Psoas muscle (tissue), 7 donors: ENCODE measurements at regions not wholly inside any gene's neighbourhood (a gene's known extent, or its start where the extent isn't known, plus 50 kb on each side); places are given as distances from the start of the nearest gene placed in this dataset.
"Not testable (repeated sequence)": the region's sequence is repeated elsewhere in the genome, so short reads cannot be mapped to it uniquely, and the experiment has no call there.

Experiments
- ATAC-seq, 4 donors: fragments of 200-7000 bp; cut with Tn5 transposase; one replicate each; pipeline ENCODE4 v1.9.1; 2020; ENCODE audit warnings: moderate library complexity in 3 of 4, mild to moderate bottlenecking in 2 of 4
- DNase-seq, 2 donors: peaks; one replicate each; pipeline ENCODE4 v3.0.0-alpha.2; 2020
- H3K27ac ChIP-seq: fragments of 200-600 bp; one replicate; pipeline ENCODE4 v1.8.0; 2022
- H3K27me3 ChIP-seq, 3 donors: fragments of 200-600 bp in 1 of 3; one replicate each; pipeline versions ENCODE4 v1.6.1 to v1.8.0; 2013 to 2022; ENCODE audit warnings: low read length in 2 of 3, mild to moderate bottlenecking in 2 of 3, moderate library complexity in 1 of 3; ENCODE audit not compliant: insufficient read depth in 3 of 3
- H3K36me3 ChIP-seq, 2 donors: fragments of 200-600 bp in 1 of 2; one replicate each; pipeline versions ENCODE4 v1.6.1 to v1.8.0; 2013 to 2022; ENCODE audit warnings: low read depth in 1 of 2, mild to moderate bottlenecking in 1 of 2, moderate library complexity in 1 of 2; ENCODE audit not compliant: insufficient read depth in 1 of 2
- H3K4me1 ChIP-seq: fragments of 200-600 bp; one replicate; pipeline ENCODE4 v1.8.0; 2022
- H3K4me3 ChIP-seq: fragments of 200-600 bp; one replicate; pipeline ENCODE4 v1.8.0; 2022; ENCODE audit warnings: mild to moderate bottlenecking
- H3K9me3 ChIP-seq: fragments of 200-600 bp; one replicate; pipeline ENCODE4 v1.8.0; 2022
- WGBS, 3 donors: extraction: QIAGEN DNeasy Blood & Tissue Kit; methylation state at CpG; one replicate each; pipeline versions ENCODE4 v1.1.6 to v1.1.7; 2013; 5-methylcytosine and 5-hydroxymethylcytosine counted together
- intact Hi-C, 2 donors: fragments of 100-400 bp; cut with DNase I; formaldehyde crosslinking; loops; one replicate each; pipeline versions ENCODE4 v1.11.0 to v1.14.2; 2022
- TF ChIP-seq, protein P1 (sequence below): fragments of 200-600 bp; IDR thresholded peaks from one replicate; pipeline ENCODE4 v1.8.0; 2022; ENCODE audit warnings: antibody characterized with exemption
- donor health status: healthy with polysubstance abuse.
- donor health status: DM: no; HTN: no; CAD: no; lungs with moderate emphysema.
- donor health status: Bipolar disorder and iron deficiency.
- donor health status: healthy.
- donor health status: DM: yes; HTN: yes; CAD: no.
- donor health status: DM: no; HTN: no; CAD: no.
- donor health status: DM: yes; HTN: yes; CAD: no.

DNA sequence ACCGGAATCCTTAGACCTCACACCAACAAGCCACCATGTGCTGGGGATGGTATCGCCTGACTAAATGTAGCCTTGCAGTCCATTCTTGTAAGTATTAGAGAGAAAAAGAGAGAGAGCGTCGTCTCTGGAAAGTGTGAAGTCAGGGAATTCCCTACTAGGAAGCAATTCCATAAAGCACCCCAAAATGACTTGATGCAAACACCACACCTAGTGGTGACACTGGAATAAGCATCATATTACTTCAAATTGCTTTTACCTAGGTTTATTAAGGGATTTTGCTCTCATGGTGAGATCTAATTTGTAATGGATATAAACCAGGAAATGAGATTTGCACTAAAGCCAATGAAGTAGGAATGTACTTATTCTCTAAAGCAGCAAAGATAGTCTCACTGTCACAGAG lies 111.4 kb upstream of the METTL9 start:
- DNase-seq, H3K4me3 ChIP-seq, ATAC-seq, H3K9me3 ChIP-seq, H3K36me3 ChIP-seq, H3K4me1 ChIP-seq, H3K27ac ChIP-seq, H3K27me3 ChIP-seq, intact Hi-C loops: not testable (repeated sequence)
- 61 to 71% (median 62%) methylated on average over 3 to 4 of the region's 4 CpGs for WGBS, 3 donors

DNA sequence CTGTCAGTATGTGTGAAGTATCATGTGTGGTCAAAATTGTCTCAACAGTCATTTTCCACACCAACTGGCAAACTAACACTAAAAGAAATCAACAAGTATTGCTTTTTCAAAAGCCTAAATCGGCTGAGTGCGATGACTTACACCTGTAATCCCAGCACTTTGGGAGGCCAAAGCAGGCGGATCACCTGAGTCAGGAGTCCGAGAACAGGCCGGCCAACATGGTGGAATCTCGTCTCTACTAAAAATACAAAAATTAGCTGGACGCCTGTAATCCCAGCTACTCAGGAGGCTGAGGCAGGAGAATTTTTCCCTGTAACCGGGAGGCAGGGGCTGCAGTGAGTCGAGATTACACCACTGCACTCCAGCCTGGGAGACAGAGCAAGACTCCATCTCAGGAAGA lies 100.3 kb upstream of the METTL9 start:
- H3K9me3 ChIP-seq, H3K27me3 ChIP-seq, H3K4me1 ChIP-seq, DNase-seq, intact Hi-C loops, H3K4me3 ChIP-seq, H3K36me3 ChIP-seq, ATAC-seq, H3K27ac ChIP-seq: not testable (repeated sequence)
- 40 to 72% (median 45%) methylated on average over 6 to 7 of the region's 9 CpGs for WGBS, 3 donors

DNA sequence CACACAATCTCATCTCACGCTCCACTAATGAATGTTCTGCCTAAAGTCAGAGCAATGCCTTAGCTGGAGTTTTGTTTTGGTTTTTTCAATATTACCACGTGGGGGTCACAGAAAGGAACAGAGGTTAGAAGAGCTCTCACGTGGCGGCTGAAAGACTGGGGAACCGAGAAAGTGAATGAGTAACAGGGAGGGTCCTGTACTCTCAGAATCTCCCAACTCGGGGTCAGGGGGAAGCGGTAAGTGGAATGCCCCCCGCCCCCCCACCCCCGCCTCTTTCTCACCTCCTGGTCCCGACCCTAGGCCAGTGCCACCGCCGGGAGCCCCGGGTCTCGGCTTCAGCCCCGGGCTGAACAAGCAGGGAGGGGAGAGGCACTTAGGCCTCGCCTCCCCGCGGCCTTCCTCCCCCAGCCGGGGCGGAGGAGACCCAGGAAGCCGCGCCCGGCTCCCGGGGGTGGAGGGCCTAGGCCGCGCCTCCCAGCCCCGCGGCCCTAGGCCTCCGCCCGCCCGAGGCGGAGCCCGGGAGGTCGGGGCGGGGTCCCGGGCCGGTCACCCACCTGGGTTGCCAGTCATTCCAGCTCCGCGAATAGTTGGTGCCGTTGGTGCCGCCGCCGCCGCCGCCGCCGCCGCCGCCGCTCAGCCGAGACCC lies 98.0 kb upstream of the METTL9 start:
- H3K36me3 ChIP-seq, H3K4me1 ChIP-seq, H3K9me3 ChIP-seq, intact Hi-C loops, H3K27me3 ChIP-seq: not testable (repeated sequence)
- DNase-seq (peak; percentile 72 to 81), ATAC-seq (peak; percentile 49 to 79 (median 66))
- Histone ChIP-seq H3K4me3 (peak overlapping the region; percentile 75), H3K27ac (peak overlapping the region; percentile 92)
- WGBS, 3 donors: 0% methylated on average over 18 to 41 of the region's 51 CpGs

DNA sequence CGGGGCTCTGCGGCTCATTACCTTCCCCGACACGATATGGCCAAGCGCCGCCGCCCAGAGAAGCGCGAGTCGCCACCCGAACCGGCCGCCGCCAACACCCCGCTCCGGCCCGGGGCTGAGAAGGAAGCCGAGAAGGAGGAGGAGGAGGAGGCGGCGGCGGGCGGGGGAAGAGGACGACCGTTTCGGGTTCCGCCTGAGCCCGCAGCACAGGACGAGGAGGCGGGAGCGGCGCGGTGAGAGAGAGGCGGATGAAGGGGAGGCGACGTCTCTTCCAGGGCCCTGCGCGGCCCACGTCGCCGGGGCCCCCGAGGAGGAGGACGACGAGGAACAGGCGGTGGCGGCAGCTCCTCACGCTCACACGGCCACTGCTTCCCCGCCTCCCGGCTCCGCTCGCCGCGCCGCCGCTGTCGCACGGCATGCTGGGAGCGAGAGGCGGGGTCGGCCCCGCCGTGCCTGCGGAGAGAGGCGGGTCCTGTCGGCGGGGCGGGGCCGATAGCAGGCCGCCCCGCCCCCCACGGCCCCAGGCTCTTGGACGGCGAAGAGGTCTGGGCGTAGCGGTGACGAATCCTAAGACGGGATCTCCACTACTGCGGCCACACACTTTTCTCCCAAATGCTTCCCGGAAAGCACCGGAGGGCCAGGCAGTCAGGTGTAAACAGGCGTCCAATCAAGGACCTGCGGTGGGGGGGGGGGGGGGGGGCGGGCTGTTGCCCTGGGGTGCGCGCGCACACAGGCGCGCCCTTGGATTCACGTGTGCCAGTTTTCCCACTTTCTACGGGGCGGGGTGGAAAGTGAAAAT lies 97.3 kb upstream of the METTL9 start:
- intact Hi-C loops: no loop called here
- Histone ChIP-seq H3K27ac (peak overlapping the region; percentile 92), H3K4me1 (peaks cover 10% of the 10 kb centered on the region), H3K27me3 (no peaks in the 10 kb centered on the region), H3K4me3 (peak overlapping the region; percentile 75), H3K9me3 (no peaks in the 10 kb centered on the region), H3K36me3 (no peaks in the 10 kb centered on the region)
- peak; percentile 92 to 95 (median 94) for ATAC-seq
- DNase-seq: peak; percentile 95 to 97
- WGBS, 3 donors: 0 to 1% (median 0%) methylated on average over 73 to 91 of the region's 91 CpGs
- TF ChIP-seq, protein P1, sequence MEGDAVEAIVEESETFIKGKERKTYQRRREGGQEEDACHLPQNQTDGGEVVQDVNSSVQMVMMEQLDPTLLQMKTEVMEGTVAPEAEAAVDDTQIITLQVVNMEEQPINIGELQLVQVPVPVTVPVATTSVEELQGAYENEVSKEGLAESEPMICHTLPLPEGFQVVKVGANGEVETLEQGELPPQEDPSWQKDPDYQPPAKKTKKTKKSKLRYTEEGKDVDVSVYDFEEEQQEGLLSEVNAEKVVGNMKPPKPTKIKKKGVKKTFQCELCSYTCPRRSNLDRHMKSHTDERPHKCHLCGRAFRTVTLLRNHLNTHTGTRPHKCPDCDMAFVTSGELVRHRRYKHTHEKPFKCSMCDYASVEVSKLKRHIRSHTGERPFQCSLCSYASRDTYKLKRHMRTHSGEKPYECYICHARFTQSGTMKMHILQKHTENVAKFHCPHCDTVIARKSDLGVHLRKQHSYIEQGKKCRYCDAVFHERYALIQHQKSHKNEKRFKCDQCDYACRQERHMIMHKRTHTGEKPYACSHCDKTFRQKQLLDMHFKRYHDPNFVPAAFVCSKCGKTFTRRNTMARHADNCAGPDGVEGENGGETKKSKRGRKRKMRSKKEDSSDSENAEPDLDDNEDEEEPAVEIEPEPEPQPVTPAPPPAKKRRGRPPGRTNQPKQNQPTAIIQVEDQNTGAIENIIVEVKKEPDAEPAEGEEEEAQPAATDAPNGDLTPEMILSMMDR: no peak

DNA sequence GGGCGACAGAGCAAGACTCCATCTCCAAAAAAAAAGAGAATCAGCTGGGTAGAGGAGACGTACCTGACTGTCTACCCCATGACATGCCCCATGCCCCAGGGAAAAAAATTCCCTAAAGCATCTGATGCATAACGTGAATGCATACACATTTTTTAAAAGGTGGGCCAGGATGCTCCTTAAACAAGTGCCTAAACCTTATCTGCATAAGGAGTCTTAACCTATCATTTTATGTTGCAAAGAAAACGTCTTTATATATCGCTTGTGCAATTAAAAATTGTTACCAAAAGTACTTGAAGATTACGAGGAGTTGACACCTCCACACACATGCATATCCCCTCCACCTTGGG lies 95.8 kb upstream of the METTL9 start:
- ATAC-seq, H3K9me3 ChIP-seq, H3K27me3 ChIP-seq, H3K36me3 ChIP-seq, intact Hi-C loops, H3K4me3 ChIP-seq, DNase-seq: not testable (repeated sequence)
- H3K27ac ChIP-seq: peak overlapping the region; percentile 92
- 84 to 92% (median 86%) methylated on average over 6 of the region's 6 CpGs for WGBS, 3 donors
- H3K4me1 ChIP-seq: peaks cover 10% of the 10 kb centered on the region

DNA sequence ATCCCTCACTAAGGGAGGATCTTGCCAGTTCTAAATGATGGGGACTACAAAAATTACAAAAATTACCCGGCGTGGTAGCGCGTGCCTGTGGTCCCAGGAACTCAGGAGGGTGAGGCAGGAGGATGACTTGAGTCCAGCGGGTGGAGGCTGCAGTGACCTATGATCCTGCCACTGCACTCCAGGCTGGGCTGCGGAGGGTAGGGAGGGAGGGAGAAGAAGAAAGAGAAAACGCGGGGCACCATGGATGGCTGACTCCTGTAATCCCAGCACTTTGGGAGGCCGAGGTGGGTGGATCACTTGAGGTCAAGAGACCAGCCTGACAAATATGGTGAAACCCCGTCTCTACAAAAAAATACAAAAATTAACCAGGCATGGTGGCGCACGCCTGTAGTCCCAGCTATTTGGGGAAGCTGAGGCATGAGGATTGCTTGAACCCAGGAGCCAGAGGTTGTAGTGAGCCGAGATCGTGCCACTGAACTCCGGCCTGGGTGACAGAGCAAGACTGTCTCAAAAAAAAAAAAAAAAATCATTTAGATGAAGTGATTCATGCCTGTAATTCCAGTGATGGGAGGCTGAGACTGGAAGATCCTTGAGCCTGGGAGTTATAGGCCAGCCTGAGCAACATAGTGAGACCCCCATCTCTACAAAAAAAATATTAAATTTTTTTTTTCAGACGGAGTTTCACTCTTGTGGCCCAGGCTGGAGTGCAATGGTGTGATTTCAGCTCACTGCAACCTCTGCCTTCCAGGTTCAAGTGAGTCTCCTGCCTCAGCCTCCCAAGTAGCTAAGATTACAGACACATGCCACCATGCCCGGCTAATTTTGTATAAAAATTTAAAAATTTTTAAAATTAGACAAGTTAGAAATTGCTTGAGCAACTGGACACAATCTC lies 95.2 kb upstream of the METTL9 start:
- H3K36me3 ChIP-seq, intact Hi-C loops, ATAC-seq, H3K4me3 ChIP-seq, H3K9me3 ChIP-seq, H3K27me3 ChIP-seq: not testable (repeated sequence)
- Histone ChIP-seq H3K4me1 (peaks cover 11% of the 10 kb centered on the region), H3K27ac (peak overlapping the region; percentile 92)
- WGBS, 3 donors: 91 to 93% (median 92%) methylated on average over 17 of the region's 17 CpGs
- DNase-seq: peak; percentile 7 to 48

DNA sequence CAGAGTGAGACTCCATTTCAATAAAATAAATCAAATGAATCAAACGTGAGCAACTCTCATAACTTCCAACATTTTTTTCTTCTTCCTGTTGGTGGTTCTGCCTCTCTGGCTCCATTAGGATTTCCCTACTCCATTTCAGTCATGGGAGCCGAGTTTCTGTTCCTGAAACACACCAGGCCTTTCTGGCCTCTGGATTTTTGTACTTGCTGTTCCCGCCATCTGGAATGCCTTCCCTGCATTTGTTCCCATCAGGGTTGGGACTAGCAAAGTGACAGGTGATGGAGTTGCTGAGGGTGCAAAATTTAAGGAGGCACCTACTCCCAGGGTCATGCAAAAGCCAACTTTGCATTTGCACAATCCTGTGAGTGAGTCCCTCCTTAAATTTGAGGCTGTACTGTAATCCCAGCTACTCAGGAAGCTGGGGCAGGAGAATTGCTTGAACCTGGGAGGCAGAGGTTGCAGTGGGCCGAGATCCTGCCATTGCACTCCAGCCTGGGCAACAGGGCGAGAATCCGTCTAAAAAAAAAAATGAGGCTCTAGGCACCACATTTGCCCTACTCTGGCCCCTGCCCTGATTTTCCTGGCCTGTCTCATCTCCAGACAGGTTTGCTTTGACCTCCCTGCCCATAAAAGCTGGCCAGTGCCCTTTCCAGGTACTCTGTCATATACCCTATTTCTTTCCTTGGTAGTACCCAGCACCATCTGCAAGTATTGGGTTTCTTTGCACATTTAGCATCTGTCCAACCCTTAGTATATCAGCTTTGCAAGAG lies 93.4 kb upstream of the METTL9 start:
- ATAC-seq, H3K9me3 ChIP-seq, H3K36me3 ChIP-seq, intact Hi-C loops, H3K27me3 ChIP-seq, H3K4me3 ChIP-seq: not testable (repeated sequence)
- peak in 1 of 2 donors; percentile 4 for DNase-seq
- peak overlapping the region; percentile 94 for H3K27ac ChIP-seq
- WGBS, 3 donors: 24 to 52% (median 26%) methylated on average over 6 of the region's 6 CpGs
- H3K4me1 ChIP-seq: peaks cover 27% of the 10 kb centered on the region

DNA sequence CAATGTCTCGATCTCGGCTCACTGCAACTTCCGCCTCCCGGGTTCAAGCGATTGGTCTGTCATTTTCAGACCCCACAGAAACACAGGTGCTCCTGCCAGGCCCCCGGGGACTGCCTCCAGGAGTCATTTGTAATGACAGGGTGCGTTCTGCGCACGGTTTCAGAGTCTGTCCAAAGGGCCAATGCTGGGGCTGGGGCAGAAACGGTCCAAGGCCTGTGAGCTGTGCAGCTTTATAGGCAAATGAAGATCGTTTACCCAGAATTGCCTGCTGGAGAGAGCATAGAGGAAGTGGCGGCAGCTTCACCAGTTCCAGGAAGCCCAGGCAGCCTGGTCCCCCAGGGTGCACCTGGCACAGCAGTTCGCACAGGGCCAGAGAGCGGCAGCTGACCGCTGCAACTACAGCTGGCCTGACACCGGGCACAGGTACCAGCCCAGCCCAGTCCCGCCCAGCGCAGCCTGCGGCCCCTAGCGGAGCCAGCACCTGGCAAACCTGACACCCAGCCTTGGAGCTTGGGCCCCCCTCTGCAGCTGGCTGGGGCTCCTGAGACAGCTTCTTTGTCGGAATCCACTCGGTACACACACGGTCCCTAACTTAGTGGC lies 92.4 kb upstream of the METTL9 start:
- WGBS, 3 donors: 32 to 43% (median 35%) methylated on average over 22 to 23 of the region's 23 CpGs
- H3K36me3 ChIP-seq, H3K27me3 ChIP-seq, H3K9me3 ChIP-seq, intact Hi-C loops: not testable (repeated sequence)
- ATAC-seq (peak in 2 of 4 donors; percentile 19 to 32), DNase-seq (peak; percentile 43 to 77)
- peak overlapping the region; percentile 94 for H3K27ac ChIP-seq
- H3K4me3 ChIP-seq: peak overlapping the region; percentile 62
- peaks cover 34% of the 10 kb centered on the region for H3K4me1 ChIP-seq

DNA sequence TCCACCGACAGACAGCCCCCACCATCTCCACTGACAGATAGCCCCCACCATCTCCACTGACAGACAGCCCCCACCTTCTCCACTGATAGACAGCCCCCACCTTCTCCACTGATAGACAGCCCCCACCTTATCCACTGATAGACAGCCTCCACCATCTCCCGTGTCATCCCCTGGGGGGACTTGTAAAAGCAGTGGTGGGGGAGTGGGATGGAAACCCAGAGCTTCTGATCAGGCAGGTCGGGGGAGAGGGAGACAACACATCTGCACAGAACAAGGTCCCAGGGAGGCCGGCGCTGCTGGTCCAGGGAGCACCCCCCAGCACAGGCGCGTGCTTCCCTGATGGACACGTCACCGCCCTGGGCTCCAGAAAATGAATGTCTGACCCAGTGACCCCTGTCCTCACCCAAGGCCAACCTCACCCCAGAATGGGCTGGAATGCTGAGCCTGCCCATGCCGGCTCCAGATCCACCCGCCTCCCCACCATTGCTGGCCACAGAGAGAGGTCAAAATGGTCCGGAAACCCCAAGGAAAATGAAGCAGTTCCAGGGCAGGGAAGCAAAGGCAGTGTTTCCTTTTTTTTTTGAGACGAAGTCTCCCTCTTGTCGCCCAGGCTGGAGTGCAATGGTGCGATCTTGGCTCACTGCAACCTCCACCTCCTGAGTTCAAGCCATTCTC lies 91.6 kb upstream of the METTL9 start:
- H3K4me3 ChIP-seq: peak overlapping the region; percentile 62
- WGBS, 3 donors: 32 to 79% (median 42%) methylated on average over 15 of the region's 15 CpGs
- peak; percentile 48 to 74 for DNase-seq
- H3K9me3 ChIP-seq, intact Hi-C loops, H3K27me3 ChIP-seq, H3K36me3 ChIP-seq: not testable (repeated sequence)
- peaks cover 43% of the 10 kb centered on the region for H3K4me1 ChIP-seq
- ATAC-seq: peak; percentile 13 to 36 (median 26)
- H3K27ac ChIP-seq: peak overlapping the region; percentile 94
